ENCODE measurements at regions not wholly inside any gene's neighbourhood (a gene's known extent, or its start where the extent isn't known, plus 50 kb on each side); places are given as distances from the start of the nearest gene placed in this dataset.

GRCh38 chr5:20619591-20619990 lies 631.6 kb upstream of the CDH18 start:
- TF ChIP-seq POLR2A (IDR thresholded peaks at IDR 0.05; ENCODE audit: extremely low read depth, insufficient read length) (no peak), CTCF (IDR thresholded peaks at IDR 0.05; ENCODE audit: low read depth, low read length) (no peak), MAX (IDR thresholded peaks at IDR 0.05; ENCODE audit: low read depth, low read length) (no peak), MYC (IDR thresholded peaks at IDR 0.05; ENCODE audit: low read depth, low read length) (no peak)
- H3K4me3 ChIP-seq (ENCODE audit: low read depth, low read length), result no peak overlapping the region
- DNase-seq (ENCODE audit: low read depth), result no peak

GRCh38 chr5:20618340-20618739 lies 630.3 kb upstream of the CDH18 start:
- TF ChIP-seq CTCF (IDR thresholded peaks at IDR 0.05; ENCODE audit: low read depth, low read length) (no peak), MYC (IDR thresholded peaks at IDR 0.05; ENCODE audit: low read depth, low read length) (no peak), POLR2A (IDR thresholded peaks at IDR 0.05; ENCODE audit: extremely low read depth, insufficient read length) (no peak), MAX (IDR thresholded peaks at IDR 0.05; ENCODE audit: low read depth, low read length) (no peak)
- DNase-seq (ENCODE audit: low read depth), result no peak
- H3K4me3 ChIP-seq (ENCODE audit: low read depth, low read length), result no peak overlapping the region

- no peak for TF ChIP-seq POLR2A (IDR thresholded peaks at IDR 0.05; ENCODE audit: extremely low read depth, insufficient read length)
- H3K4me3 ChIP-seq (ENCODE audit: low read depth, low read length), result no peak overlapping the region
- DNase-seq (ENCODE audit: low read depth), result no peak
These were observed 629.8 kb upstream of the CDH18 start for GRCh38 chr5:20617841-20618240.

GRCh38 chr5:20615888-20616563 lies 628.0 kb upstream of the CDH18 start:
- H3K4me3 ChIP-seq (ENCODE audit: low read depth, low read length), result no peak overlapping the region
- TF ChIP-seq POLR2A (IDR thresholded peaks at IDR 0.05; ENCODE audit: extremely low read depth, insufficient read length) (no peak), MYC (IDR thresholded peaks at IDR 0.05; ENCODE audit: low read depth, low read length) (no peak), MAX (IDR thresholded peaks at IDR 0.05; ENCODE audit: low read depth, low read length) (no peak), CTCF (IDR thresholded peaks at IDR 0.05; ENCODE audit: low read depth, low read length) (no peak)
- no peak for DNase-seq (ENCODE audit: low read depth)

GRCh38 chr5:20611620-20612019 lies 623.6 kb upstream of the CDH18 start:
- no peak overlapping the region for H3K4me3 ChIP-seq (ENCODE audit: low read depth, low read length)
- TF ChIP-seq MYC (IDR thresholded peaks at IDR 0.05; ENCODE audit: low read depth, low read length) (no peak), MAX (IDR thresholded peaks at IDR 0.05; ENCODE audit: low read depth, low read length) (no peak), CTCF (IDR thresholded peaks at IDR 0.05; ENCODE audit: low read depth, low read length) (no peak), POLR2A (IDR thresholded peaks at IDR 0.05; ENCODE audit: extremely low read depth, insufficient read length) (no peak)
- no peak for DNase-seq (ENCODE audit: low read depth)

- H3K4me3 ChIP-seq (ENCODE audit: low read depth, low read length), result no peak overlapping the region
- no peak for DNase-seq (ENCODE audit: low read depth)
- TF ChIP-seq POLR2A (IDR thresholded peaks at IDR 0.05; ENCODE audit: extremely low read depth, insufficient read length) (no peak), MAX (IDR thresholded peaks at IDR 0.05; ENCODE audit: low read depth, low read length) (no peak), CTCF (IDR thresholded peaks at IDR 0.05; ENCODE audit: low read depth, low read length) (no peak), MYC (IDR thresholded peaks at IDR 0.05; ENCODE audit: low read depth, low read length) (no peak)
These were observed 622.7 kb upstream of the CDH18 start for GRCh38 chr5:20610681-20611080.
